HG02970 (cell line): ENCODE measurements at regions not wholly inside any gene's neighbourhood (a gene's known extent, or its start where the extent isn't known, plus 50 kb on each side); places are given as distances from the start of the nearest gene placed in this dataset.
"Not testable (repeated sequence)": the region's sequence is repeated elsewhere in the genome, so short reads cannot be mapped to it uniquely, and the experiment has no call there.

Experiments used
- ATAC-seq: cut with Tn5 transposase; IDR thresholded peaks from one replicate; pipeline ENCODE4 v1.9.1; 2021; ENCODE audit warnings: mild to moderate bottlenecking, moderate library complexity, moderate number of reproducible peaks; ENCODE audit not compliant: unreplicated experiment, low FRiP score

GRCh38 chr4:19659101-19659500, 592.6 kb upstream of the SLIT2 start:
- no peak for ATAC-seq

- no peak for ATAC-seq
Measured at GRCh38 chr4:19657856-19658255, 593.8 kb upstream of the SLIT2 start.

GRCh38 chr4:19655666-19656065, 596.0 kb upstream of the SLIT2 start:
- ATAC-seq, result no peak

GRCh38 chr4:19650903-19651864, 600.5 kb upstream of the SLIT2 start:
- no peak for ATAC-seq

- no peak for ATAC-seq
Measured at GRCh38 chr4:19645589-19645988, 606.1 kb upstream of the SLIT2 start.

- no peak for ATAC-seq
Measured at GRCh38 chr4:19636451-19636850, 615.3 kb upstream of the SLIT2 start.

GRCh38 chr4:19631814-19632213, 619.9 kb upstream of the SLIT2 start:
- no peak for ATAC-seq

- ATAC-seq, result no peak
Measured at GRCh38 chr4:19623866-19624265, 627.8 kb upstream of the SLIT2 start.

GRCh38 chr4:19615086-19615689, 636.5 kb upstream of the SLIT2 start:
- ATAC-seq, result no peak

- no peak for ATAC-seq
Measured at GRCh38 chr4:19614171-19614570, 637.5 kb upstream of the SLIT2 start.

- no peak for ATAC-seq
Measured at GRCh38 chr4:19596342-19596741, 655.4 kb upstream of the SLIT2 start.

GRCh38 chr4:19592391-19592790, 659.3 kb upstream of the SLIT2 start:
- no peak for ATAC-seq

- ATAC-seq, result no peak
Measured at GRCh38 chr4:19583827-19584569, 667.7 kb upstream of the SLIT2 start.

- no peak for ATAC-seq
Measured at GRCh38 chr4:19580095-19580494, 671.6 kb upstream of the SLIT2 start.

- ATAC-seq, result no peak
Measured at GRCh38 chr4:19579608-19580007, 672.1 kb upstream of the SLIT2 start.

GRCh38 chr4:19577097-19577496, 674.6 kb upstream of the SLIT2 start:
- ATAC-seq, result no peak

- ATAC-seq, result no peak
Measured at GRCh38 chr4:19575924-19576323, 675.8 kb upstream of the SLIT2 start.

- ATAC-seq, result no peak
Measured at GRCh38 chr4:19566041-19566440, 685.7 kb upstream of the SLIT2 start.

GRCh38 chr4:19562456-19562855, 689.2 kb upstream of the SLIT2 start:
- no peak for ATAC-seq

- ATAC-seq, result no peak
Measured at GRCh38 chr4:19557161-19557560, 694.5 kb upstream of the SLIT2 start.

- ATAC-seq, result not testable (repeated sequence)
Measured at GRCh38 chr4:19556276-19556675, 695.4 kb upstream of the SLIT2 start.
